ENCODE measurements at regions not wholly inside any gene's neighbourhood (a gene's known extent, or its start where the extent isn't known, plus 50 kb on each side); places are given as distances from the start of the nearest gene placed in this dataset.

DNA sequence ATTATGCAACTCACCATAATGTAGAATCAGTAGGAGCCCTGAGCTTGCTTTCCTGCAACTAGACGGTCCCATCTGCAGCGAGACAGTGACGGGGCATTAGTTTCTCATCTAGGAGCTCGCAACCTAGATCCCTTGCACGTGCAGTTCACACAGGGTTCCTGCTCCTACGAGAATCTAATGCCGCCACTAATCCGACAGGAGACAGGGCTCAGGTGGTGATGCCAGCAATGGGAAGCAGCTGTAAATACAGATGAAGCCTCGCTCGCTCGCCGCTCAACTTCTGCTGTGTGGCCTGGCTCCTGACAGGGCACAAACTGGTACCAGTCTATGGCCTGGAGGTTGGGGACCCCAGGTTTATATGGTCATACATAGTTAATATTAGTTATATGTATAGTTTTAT lies 394.5 kb downstream of the NPIPA8 start:
- no peaks in the 10 kb centered on the region for H3K9me2 ChIP-seq (ENCODE audit: insufficient read depth, low read length)
- H3K27ac ChIP-seq (ENCODE audit: low read depth, low read length, poor library complexity, severe bottlenecking), result no peak overlapping the region
- H2AFZ ChIP-seq (ENCODE audit: low read length), result no peak overlapping the region
- intact Hi-C loops (cut with micrococcal nuclease; ENCODE audit: unreplicated experiment), result no loop called here
- no peaks in the 10 kb centered on the region for H3K9me3 ChIP-seq (ENCODE audit: low read length)
- CTCF ChIA-PET (ENCODE audit: unreplicated experiment), result no interaction called here
- no peak overlapping the region for H3K4me2 ChIP-seq (ENCODE audit: low read length)
- POLR2A ChIA-PET, result interaction anchor here (0.6 kb wide), 1 partner anchor 15 kb away, joined by 3 read pairs; no protein-coding TSS in a partner anchor
- BruUV-seq (replicated peaks), result no TSS peak
- no peak overlapping the region for H3K4me3 ChIP-seq (ENCODE audit: low read depth, low read length, poor library complexity, severe bottlenecking)
- no peaks in the 10 kb centered on the region for H4K20me1 ChIP-seq (ENCODE audit: insufficient read depth, low read length)
- no peaks in the 10 kb centered on the region for H3K79me2 ChIP-seq (ENCODE audit: insufficient read depth, low read depth, low read length)
- peaks cover 5% of the 10 kb centered on the region for H3K4me1 ChIP-seq (ENCODE audit: insufficient read depth, low read length, poor library complexity, severe bottlenecking)
- TF ChIP-seq, protein P1, sequence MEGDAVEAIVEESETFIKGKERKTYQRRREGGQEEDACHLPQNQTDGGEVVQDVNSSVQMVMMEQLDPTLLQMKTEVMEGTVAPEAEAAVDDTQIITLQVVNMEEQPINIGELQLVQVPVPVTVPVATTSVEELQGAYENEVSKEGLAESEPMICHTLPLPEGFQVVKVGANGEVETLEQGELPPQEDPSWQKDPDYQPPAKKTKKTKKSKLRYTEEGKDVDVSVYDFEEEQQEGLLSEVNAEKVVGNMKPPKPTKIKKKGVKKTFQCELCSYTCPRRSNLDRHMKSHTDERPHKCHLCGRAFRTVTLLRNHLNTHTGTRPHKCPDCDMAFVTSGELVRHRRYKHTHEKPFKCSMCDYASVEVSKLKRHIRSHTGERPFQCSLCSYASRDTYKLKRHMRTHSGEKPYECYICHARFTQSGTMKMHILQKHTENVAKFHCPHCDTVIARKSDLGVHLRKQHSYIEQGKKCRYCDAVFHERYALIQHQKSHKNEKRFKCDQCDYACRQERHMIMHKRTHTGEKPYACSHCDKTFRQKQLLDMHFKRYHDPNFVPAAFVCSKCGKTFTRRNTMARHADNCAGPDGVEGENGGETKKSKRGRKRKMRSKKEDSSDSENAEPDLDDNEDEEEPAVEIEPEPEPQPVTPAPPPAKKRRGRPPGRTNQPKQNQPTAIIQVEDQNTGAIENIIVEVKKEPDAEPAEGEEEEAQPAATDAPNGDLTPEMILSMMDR (conservative IDR thresholded peaks at IDR 0.05; ENCODE audit: low read length), result no peak
- TF ChIP-seq EZH2phosphoT487 (IDR thresholded peaks at IDR 0.05; ENCODE audit: borderline replicate concordance, low read depth, low read length), result no peak
- no peak for DNase-seq (ENCODE audit: low spot score)
- no peaks in the 10 kb centered on the region for H3K36me3 ChIP-seq (ENCODE audit: insufficient read depth, low read length)

GRCh38 chr16:17940584-17941364 lies 395.8 kb downstream of the NPIPA8 start:
- H3K9me2 ChIP-seq (ENCODE audit: insufficient read depth, low read length), result no peaks in the 10 kb centered on the region
- TF ChIP-seq, protein P1 (conservative IDR thresholded peaks at IDR 0.05; ENCODE audit: low read length), result no peak
- no peak for TF ChIP-seq EZH2phosphoT487 (IDR thresholded peaks at IDR 0.05; ENCODE audit: borderline replicate concordance, low read depth, low read length)
- no peaks in the 10 kb centered on the region for H3K9me3 ChIP-seq (ENCODE audit: low read length)
- no peak for DNase-seq (ENCODE audit: low spot score)
- H3K4me1 ChIP-seq (ENCODE audit: insufficient read depth, low read length, poor library complexity, severe bottlenecking), result peaks cover 5% of the 10 kb centered on the region
- no peak overlapping the region for H3K27ac ChIP-seq (ENCODE audit: low read depth, low read length, poor library complexity, severe bottlenecking)
- no peaks in the 10 kb centered on the region for H4K20me1 ChIP-seq (ENCODE audit: insufficient read depth, low read length)
- intact Hi-C loops (cut with micrococcal nuclease; ENCODE audit: unreplicated experiment), result no loop called here
- ChIA-PET POLR2A (interaction anchor here (0.6 kb wide), 1 partner anchor 38 kb away, joined by 3 read pairs; no protein-coding TSS in a partner anchor), CTCF (ENCODE audit: unreplicated experiment) (no interaction called here)
- H2AFZ ChIP-seq (ENCODE audit: low read length), result no peak overlapping the region
- H3K4me3 ChIP-seq (ENCODE audit: low read depth, low read length, poor library complexity, severe bottlenecking), result no peak overlapping the region
- no TSS peak for BruUV-seq (replicated peaks)
- H3K4me2 ChIP-seq (ENCODE audit: low read length), result no peak overlapping the region
- no peaks in the 10 kb centered on the region for H3K79me2 ChIP-seq (ENCODE audit: insufficient read depth, low read depth, low read length)
- no peaks in the 10 kb centered on the region for H3K36me3 ChIP-seq (ENCODE audit: insufficient read depth, low read length)

DNA sequence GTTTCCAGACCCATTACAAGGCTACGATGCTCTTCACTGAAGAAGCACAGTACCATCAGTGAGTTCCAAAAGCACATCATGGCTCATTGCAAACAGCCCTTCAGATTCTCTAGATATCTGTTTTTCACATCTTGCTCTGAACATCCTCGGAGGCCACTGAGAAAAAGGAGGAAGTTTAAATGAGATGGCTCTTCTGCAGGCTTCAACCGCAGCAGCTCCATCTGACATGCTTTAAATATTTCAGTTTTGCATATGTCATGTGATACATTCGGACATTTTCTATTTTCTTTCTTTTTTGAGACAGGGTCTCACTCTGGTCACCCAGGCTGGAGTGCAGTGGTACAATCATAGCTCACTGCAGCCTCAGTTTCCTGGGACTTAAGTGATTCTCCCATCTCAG lies 396.8 kb downstream of the NPIPA8 start:
- BruUV-seq (replicated peaks), result no TSS peak
- intact Hi-C loops (cut with micrococcal nuclease; ENCODE audit: unreplicated experiment), result no loop called here
- H3K4me2 ChIP-seq (ENCODE audit: low read length), result peak overlapping the region; percentile 24; the same call in 1 of the 2 replicates
- peaks cover 5% of the 10 kb centered on the region for H3K4me1 ChIP-seq (ENCODE audit: insufficient read depth, low read length, poor library complexity, severe bottlenecking)
- no peak for DNase-seq (ENCODE audit: low spot score)
- H4K20me1 ChIP-seq (ENCODE audit: insufficient read depth, low read length), result no peaks in the 10 kb centered on the region
- ChIA-PET CTCF (ENCODE audit: unreplicated experiment) (no interaction called here), POLR2A (no interaction called here)
- no peaks in the 10 kb centered on the region for H3K9me3 ChIP-seq (ENCODE audit: low read length)
- TF ChIP-seq EZH2phosphoT487 (IDR thresholded peaks at IDR 0.05; ENCODE audit: borderline replicate concordance, low read depth, low read length), result no peak
- H3K36me3 ChIP-seq (ENCODE audit: insufficient read depth, low read length), result no peaks in the 10 kb centered on the region
- no peaks in the 10 kb centered on the region for H3K79me2 ChIP-seq (ENCODE audit: insufficient read depth, low read depth, low read length)
- H3K4me3 ChIP-seq (ENCODE audit: low read depth, low read length, poor library complexity, severe bottlenecking), result no peak overlapping the region
- H2AFZ ChIP-seq (ENCODE audit: low read length), result peak overlapping the region; percentile 15; the same call in 1 of the 2 replicates
- no peaks in the 10 kb centered on the region for H3K9me2 ChIP-seq (ENCODE audit: insufficient read depth, low read length)
- H3K27ac ChIP-seq (ENCODE audit: low read depth, low read length, poor library complexity, severe bottlenecking), result no peak overlapping the region
